AG09319 (cell line): ENCODE measurements at regions not wholly inside any gene's neighbourhood (a gene's known extent, or its start where the extent isn't known, plus 50 kb on each side); places are given as distances from the start of the nearest gene placed in this dataset.

Experiments used
- DNase-seq: peaks from one replicate; pipeline ENCODE4 v3.0.0-alpha.2; 2010; ENCODE audit warnings: low read depth; ENCODE audit errors: extremely low read depth
- TF ChIP-seq, protein P1 (sequence below): IDR thresholded peaks from 2 replicates; pipeline ENCODE4 v1.5.1; 2011; ENCODE audit warnings: low read depth, mild to moderate bottlenecking, inconsistent platforms, low read length, moderate library complexity

DNA sequence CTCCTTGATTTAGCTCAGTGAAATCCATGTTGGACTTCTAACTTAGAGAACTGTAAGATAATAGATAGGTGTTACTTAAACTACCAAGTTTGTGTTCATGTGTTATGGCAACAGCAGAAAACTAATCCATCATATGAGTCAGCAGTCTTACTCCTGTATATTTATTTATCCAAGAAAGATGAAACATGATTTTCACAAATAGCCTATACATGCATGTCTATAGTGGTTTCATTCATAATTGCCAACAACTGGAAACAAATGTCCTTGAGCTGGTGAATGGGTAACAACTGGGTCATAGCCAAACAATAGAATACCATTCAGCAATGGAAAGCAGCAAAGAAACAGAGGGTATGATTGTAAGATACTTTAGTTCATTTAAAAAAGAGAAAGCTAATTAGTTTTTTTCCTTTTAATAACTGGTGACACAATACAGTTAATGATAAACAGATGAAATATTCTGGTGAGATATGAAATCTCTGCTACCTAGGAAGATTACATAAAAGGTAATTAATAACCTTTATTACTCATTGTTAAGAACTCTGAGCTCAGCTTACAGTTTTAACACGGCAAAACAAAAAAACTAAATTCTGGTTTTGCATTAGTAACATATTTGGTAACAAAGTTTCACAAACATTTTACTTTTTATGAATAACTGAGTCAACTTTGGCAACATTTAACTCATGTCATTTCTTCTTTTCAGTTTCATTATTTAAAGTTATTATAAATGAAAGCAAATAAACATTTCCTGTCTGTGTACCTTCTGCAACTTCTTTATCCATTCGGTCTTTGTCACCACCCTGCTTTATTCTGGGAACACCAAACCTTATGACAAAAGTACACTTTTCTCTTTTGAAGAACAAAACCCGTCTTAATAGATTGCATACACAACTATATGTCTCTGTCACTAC is 181.3 kb downstream of the LIG4 start:
- TF ChIP-seq, protein P1, sequence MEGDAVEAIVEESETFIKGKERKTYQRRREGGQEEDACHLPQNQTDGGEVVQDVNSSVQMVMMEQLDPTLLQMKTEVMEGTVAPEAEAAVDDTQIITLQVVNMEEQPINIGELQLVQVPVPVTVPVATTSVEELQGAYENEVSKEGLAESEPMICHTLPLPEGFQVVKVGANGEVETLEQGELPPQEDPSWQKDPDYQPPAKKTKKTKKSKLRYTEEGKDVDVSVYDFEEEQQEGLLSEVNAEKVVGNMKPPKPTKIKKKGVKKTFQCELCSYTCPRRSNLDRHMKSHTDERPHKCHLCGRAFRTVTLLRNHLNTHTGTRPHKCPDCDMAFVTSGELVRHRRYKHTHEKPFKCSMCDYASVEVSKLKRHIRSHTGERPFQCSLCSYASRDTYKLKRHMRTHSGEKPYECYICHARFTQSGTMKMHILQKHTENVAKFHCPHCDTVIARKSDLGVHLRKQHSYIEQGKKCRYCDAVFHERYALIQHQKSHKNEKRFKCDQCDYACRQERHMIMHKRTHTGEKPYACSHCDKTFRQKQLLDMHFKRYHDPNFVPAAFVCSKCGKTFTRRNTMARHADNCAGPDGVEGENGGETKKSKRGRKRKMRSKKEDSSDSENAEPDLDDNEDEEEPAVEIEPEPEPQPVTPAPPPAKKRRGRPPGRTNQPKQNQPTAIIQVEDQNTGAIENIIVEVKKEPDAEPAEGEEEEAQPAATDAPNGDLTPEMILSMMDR: no peak
- no peak for DNase-seq

DNA sequence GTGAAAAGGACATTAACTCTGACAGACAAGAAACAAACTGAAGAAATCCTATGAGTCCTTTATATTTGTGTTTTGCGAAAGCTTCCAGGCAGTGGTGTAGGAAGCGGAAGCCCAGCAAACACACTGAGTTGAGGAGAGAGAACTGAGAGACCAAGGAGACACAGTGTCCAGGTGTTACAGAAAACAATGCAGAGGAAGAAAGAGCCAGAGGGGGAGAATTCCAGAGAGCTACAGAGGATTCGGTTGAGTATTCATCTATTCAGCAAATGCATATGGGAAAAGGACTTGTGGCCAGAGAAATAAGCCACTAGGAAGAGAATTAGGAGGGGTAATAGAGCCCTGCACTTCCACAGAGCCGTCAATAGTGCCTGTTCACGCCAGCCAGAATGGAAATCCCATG is 183.5 kb downstream of the LIG4 start:
- DNase-seq: no peak
- TF ChIP-seq, protein P1: no peak

- TF ChIP-seq, protein P1: no peak
- DNase-seq: no peak
Measured at GRCh38 chr13:108030769-108031168, 184.6 kb downstream of the LIG4 start.

GRCh38 chr13:108026680-108027410 is 188.5 kb downstream of the LIG4 start:
- TF ChIP-seq, protein P1: no peak
- DNase-seq: no peak

GRCh38 chr13:108020027-108020426 is 195.3 kb downstream of the LIG4 start:
- TF ChIP-seq, protein P1: no peak
- DNase-seq: no peak

DNA sequence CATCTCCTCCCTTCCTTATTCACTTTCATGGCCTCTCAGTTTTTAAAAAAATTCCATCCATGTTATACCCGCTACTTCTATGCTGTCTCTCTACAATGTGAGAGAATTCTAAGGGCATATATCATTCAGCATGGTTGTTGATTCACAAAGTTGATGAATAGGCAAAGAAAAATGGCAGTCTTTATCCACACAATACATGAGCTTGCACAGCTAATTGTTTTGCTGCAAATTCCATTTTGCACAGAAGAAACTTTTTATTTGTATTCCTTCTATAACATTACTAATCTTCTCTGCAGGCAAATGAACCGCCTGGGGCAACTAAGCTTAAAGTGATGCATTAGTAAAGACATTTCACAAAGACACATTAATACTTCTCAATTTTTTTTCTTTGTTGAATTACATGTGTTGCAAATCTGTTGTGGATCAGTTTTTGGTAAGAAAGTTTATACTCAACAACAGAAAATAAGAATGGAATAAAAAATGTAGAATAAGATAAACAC is 196.9 kb downstream of the LIG4 start:
- DNase-seq: no peak

More for the DNA sequence above, 196.9 kb downstream of the LIG4 start:
- TF ChIP-seq, protein P1: no peak
